ENCODE measurements at regions not wholly inside any gene's neighbourhood (a gene's known extent, or its start where the extent isn't known, plus 50 kb on each side); places are given as distances from the start of the nearest gene placed in this dataset.
"Not testable (repeated sequence)": the region's sequence is repeated elsewhere in the genome, so short reads cannot be mapped to it uniquely, and the experiment has no call there.

GRCh38 chr9:30235068-30235467 lies 2149.4 kb upstream of the ACO1 start:
- no peak for DNase-seq (ENCODE audit: low read depth)

DNA sequence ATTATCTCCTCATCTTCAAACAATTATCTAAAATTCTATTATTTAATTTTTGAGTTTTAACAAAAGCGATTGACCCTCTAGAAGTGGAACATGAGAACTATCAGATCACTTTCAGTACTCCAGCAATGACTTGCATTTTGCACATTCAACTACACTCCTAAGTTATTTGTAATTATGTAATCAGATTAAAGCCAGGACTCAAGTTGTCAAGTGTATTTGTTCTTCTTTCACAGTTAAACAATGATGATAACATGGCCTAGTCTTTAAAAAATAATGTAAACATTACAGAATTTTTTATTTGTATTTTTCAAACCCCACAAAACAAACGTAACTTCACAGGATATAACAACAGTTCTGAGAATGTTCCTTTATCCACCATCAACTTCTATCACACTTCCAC lies 2148.9 kb upstream of the ACO1 start:
- DNase-seq (ENCODE audit: low read depth), result no peak

DNA sequence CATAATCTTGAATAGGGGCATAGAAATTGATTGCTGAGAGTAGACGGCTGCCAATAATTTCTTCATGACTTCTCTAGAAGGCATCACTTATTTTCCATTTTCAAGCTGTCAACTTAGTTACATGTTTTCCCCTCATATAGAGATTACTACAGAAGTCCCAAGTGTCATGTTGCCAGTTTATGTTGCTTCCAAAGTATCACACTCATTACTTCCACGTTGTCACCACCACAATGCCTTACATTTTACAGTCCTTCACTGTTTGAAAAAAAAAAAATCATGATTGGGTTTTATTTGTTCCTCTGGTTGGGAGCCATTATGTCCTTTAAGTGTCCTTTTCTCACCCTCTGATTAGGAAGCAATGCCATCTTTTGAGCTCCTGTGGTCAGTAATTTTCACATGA lies 2144.6 kb upstream of the ACO1 start:
- no peak for DNase-seq (ENCODE audit: low read depth)

DNA sequence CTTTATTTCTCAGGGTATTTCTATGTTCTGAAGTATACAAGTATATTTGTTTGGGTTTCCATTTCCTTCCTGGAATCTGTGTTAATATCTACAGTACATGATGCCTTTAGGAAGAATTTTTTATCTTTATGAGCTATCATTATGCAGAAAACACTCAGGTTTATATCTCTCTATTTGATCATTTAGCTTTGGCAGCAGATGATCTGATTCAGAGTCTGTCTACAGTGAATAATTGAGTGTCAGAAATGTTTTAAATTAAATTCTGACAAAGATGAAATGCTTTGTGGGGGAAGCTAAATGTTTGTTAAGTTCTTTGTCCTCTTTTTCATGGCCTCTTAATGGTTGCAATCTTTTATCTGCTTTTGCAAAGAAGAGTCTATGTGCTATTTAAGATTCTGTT lies 2141.0 kb upstream of the ACO1 start:
- DNase-seq (ENCODE audit: low read depth), result no peak

GRCh38 chr9:30244877-30245276 lies 2139.6 kb upstream of the ACO1 start:
- DNase-seq (ENCODE audit: low read depth), result no peak

GRCh38 chr9:30250872-30251271 lies 2133.6 kb upstream of the ACO1 start:
- no peak for DNase-seq (ENCODE audit: low read depth)

DNA sequence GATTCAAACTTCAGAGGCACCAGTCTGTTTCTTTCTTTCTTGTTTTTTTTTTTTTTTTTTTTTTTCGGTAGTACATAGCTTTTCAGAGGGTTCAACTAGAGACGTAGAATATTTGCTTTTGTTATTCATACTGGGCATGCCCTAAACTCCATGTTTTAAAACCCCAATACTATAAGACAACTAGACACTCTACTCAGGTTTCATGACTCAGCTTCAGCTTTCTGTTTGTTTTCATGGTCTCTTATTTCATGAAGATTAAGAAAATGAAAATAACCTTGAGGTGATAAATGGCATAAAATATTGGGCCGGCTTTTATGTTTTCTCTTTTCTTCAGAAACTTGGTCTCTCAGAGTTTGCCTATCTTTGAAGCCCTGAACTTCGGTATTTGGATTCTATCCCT lies 2126.3 kb upstream of the ACO1 start:
- peak; percentile 57 for DNase-seq (ENCODE audit: low read depth)

- no peak for DNase-seq (ENCODE audit: low read depth)
Observed at GRCh38 chr9:30280229-30280900, 2104.1 kb upstream of the ACO1 start.

DNA sequence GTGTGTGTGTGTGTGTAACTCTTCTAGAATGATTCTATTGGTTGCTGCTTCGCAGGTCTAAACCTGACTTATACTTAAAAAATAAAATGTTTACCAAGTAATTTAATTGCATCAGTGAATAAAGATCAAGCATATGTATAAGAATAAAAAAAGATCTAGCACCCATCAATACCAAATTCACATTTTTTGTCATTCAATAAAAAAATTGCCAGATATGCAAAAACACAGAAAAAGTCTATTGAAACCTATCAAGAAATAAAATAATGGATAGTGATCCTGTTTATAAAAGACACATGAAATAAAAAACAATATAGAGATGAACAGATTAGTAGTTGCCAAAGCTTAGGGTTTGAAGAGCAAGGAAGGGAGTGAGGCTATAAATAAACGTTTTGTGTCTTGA lies 2095.0 kb upstream of the ACO1 start:
- no peak for DNase-seq (ENCODE audit: low read depth)

GRCh38 chr9:30292026-30292425 lies 2092.4 kb upstream of the ACO1 start:
- DNase-seq (ENCODE audit: low read depth), result not testable (repeated sequence)

DNA sequence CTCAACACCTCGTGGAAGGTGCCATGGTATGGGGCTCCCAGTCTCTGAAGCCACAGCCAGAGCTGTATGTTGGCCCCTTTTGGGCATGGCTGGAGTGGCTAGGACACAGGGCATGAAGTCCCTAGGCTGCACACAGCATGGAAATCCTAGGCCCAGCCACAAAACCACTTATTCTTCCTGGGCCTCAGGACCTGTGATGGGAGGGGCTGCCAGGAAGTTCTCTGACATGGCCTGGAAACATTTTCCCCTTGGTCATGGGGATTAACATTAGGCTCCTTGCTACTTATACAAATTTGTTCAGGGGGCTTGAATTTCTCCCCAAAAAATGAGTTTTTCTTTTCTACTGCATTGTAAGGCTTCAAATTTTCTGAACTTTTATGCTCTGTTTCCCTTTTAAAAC lies 2091.2 kb upstream of the ACO1 start:
- no peak for DNase-seq (ENCODE audit: low read depth)

GRCh38 chr9:30299126-30299780 lies 2085.2 kb upstream of the ACO1 start:
- DNase-seq (ENCODE audit: low read depth), result no peak

DNA sequence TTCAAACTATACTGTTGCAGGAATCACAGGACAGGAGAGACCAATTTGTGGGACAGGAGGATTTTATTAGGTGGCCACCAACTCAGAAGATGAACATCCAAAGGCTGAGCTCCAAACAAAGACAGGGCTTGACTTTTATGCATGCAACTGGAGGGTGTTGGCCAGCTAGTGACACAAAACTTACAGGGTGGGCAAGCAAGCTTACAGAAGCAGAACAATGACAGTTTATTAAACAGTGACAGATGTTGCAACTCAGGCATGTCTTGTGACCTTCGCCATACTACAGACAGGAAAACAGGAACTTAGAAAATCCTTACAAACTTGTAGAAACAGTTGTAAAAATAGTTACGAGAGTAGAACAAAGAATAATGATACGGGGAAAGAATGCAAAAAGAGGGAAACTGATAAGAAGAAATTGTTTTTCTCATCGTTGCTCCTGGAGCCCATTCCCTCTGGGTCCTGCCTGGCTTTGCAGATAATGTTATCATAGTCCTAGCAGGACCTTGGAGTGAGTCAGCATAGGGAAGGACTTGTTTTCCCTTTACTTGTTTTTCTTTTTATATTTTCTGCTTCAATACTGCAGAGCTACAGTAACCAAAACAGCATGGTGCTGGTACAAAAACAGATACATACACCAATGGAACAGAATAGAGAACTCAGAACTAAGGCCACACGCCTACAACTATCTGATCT lies 2083.0 kb upstream of the ACO1 start:
- no peak for DNase-seq (ENCODE audit: low read depth)

DNA sequence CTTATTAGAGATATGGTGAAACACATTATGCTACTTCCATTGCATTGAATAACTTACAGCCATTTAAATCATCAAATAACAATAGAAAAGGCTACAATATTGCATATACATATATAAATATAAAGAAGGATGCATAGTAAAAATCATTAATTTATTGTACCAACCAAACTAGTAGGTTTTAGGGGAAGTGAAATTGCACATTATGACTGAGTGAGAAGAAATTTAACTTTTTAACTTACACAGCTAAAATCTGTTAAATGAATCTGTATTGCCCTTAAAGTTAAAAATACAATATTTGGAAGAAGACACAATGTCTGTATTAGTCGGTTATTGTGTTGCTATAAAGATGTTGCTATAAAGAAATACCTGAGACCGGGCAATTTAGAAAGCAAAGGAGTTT lies 2073.7 kb upstream of the ACO1 start:
- DNase-seq (ENCODE audit: low read depth), result no peak

GRCh38 chr9:30329431-30329830 lies 2055.0 kb upstream of the ACO1 start:
- peak; percentile 31 for DNase-seq (ENCODE audit: low read depth)

DNA sequence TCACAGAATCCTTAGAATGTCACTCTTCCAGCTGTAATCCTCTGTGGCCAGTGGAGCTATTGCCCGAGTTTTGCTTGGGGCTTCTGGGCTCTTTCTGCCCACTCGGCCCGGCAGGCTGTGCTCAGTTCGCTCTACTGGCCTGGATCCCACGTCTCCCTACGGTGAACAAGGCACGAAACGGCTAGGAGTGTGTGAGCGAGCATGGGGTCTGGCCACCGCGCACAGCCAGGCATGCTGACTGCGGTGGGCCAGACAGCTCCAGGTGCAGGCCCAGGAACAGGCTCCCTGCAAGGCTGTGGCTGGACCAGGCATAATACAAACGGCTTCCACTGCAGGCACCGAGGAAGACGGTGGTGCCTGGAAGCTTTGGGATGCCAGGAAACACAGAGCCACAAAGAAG lies 2035.5 kb upstream of the ACO1 start:
- no peak for DNase-seq (ENCODE audit: low read depth)

DNA sequence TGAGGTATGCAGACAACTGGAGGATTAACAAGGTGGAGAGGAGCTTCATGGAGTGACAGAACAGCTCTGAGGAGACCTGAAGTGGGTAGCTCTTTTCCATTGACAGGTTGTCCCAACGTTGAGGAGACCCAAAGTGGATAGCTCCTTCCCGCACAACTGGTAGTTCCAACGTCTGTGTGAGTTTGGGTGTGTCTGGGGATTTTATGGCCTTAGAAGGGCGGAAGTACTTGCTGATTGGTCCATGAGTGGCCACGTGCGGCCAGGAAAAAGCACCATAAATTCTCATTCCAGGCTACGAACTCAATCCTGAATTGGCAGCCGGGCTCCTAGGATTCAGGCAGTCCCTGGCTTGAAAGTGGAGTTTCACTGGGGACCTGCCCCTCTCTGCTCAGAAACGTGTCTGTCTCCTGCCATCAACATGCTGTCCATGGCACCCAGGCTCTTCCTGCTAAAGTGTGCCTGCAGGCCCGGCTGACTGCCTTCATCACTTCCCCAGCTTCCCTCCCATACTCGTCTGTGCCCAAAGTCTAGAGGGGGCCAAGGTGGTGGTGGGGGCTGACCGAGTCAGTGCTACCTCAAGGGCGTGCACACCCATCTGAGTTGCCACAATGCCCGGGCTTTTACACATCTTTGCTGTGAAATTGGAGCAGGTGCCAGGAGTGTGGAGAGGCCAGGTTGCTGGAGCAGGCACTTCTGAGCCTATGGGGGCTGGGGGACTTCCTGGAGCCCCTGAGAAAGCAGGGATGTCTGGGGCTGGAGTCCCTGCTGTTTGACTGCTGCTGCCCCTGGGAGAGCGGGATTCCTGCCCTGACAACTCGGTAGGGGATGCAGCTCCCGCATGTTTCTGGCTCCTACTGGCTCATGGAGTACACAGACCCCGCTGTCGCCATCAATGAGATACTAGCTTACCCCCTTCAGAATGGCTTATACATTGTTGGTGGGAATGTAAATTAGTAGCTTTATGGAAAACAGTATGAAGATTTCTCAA lies 2034.6 kb upstream of the ACO1 start:
- no peak for DNase-seq (ENCODE audit: low read depth)

GRCh38 chr9:30356221-30356620 lies 2028.2 kb upstream of the ACO1 start:
- no peak for DNase-seq (ENCODE audit: low read depth)

DNA sequence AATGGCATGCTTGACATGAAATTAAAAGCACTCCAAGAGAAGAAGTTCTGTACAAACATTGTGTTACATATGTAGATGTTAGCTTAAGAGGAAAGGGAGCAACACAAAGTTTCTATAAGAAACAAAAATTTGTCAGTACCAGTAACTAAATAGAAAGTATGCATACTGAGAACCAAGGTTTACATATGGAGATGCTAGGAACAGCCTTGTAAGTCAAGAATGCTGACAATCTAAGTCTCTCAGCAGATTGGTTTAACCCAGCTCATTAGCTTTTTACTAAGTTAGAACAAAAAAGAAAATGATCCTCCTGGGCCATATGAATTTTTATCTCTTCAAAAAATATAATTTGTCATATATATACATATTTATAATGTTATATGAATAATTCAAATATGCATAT lies 2022.1 kb upstream of the ACO1 start:
- DNase-seq (ENCODE audit: low read depth), result no peak

GRCh38 chr9:30366140-30366539 lies 2018.3 kb upstream of the ACO1 start:
- not testable (repeated sequence) for DNase-seq (ENCODE audit: low read depth)

GRCh38 chr9:30382271-30382670 lies 2002.2 kb upstream of the ACO1 start:
- peak; percentile 7 for DNase-seq (ENCODE audit: low read depth)

GRCh38 chr9:30410273-30410672 lies 1974.2 kb upstream of the ACO1 start:
- no peak for DNase-seq (ENCODE audit: low read depth)
